COLO668 (cell line): ENCODE measurements at regions not wholly inside any gene's neighbourhood (a gene's known extent, or its start where the extent isn't known, plus 50 kb on each side); places are given as distances from the start of the nearest gene placed in this dataset.
"Not testable (repeated sequence)": the region's sequence is repeated elsewhere in the genome, so short reads cannot be mapped to it uniquely, and the experiment has no call there.

Source experiments
- DNase-seq: peaks from one replicate; lab custom pipeline; 2025; ENCODE audit not compliant: unreplicated experiment; lab: John Stamatoyannopoulos, UW

GRCh38 chr18:27585602-27586173 is 400.6 kb upstream of the CHST9 start:
- peak; percentile 41 for DNase-seq

- no peak for DNase-seq
These were observed 398.4 kb upstream of the CHST9 start for GRCh38 chr18:27583466-27583865.

GRCh38 chr18:27582760-27583412 is 397.8 kb upstream of the CHST9 start:
- no peak for DNase-seq

GRCh38 chr18:27581296-27581904 is 396.3 kb upstream of the CHST9 start:
- no peak for DNase-seq

- no peak for DNase-seq
These were observed 394.3 kb upstream of the CHST9 start for GRCh38 chr18:27579364-27579763.

- no peak for DNase-seq
These were observed 392.6 kb upstream of the CHST9 start for GRCh38 chr18:27577752-27578151.

GRCh38 chr18:27577265-27577664 is 392.2 kb upstream of the CHST9 start:
- DNase-seq = no peak

- DNase-seq = no peak
These were observed 382.3 kb upstream of the CHST9 start for GRCh38 chr18:27567434-27567833.

- no peak for DNase-seq
These were observed 379.0 kb upstream of the CHST9 start for GRCh38 chr18:27564066-27564465.

- DNase-seq = no peak
These were observed 373.5 kb upstream of the CHST9 start for GRCh38 chr18:27558388-27559155.

- DNase-seq = no peak
These were observed 371.6 kb upstream of the CHST9 start for GRCh38 chr18:27556741-27557140.

GRCh38 chr18:27549335-27550039 is 364.4 kb upstream of the CHST9 start:
- DNase-seq = no peak

GRCh38 chr18:27546991-27547390 is 361.9 kb upstream of the CHST9 start:
- peak; percentile 22 for DNase-seq

GRCh38 chr18:27544206-27544605 is 359.1 kb upstream of the CHST9 start:
- DNase-seq = no peak

- no peak for DNase-seq
These were observed 356.2 kb upstream of the CHST9 start for GRCh38 chr18:27541293-27541692.

- DNase-seq = no peak
These were observed 355.0 kb upstream of the CHST9 start for GRCh38 chr18:27540111-27540510.

GRCh38 chr18:27528925-27529521 is 343.9 kb upstream of the CHST9 start:
- DNase-seq = no peak

- DNase-seq = no peak
These were observed 342.7 kb upstream of the CHST9 start for GRCh38 chr18:27527856-27528255.

GRCh38 chr18:27520401-27520800 is 335.3 kb upstream of the CHST9 start:
- no peak for DNase-seq

- not testable (repeated sequence) for DNase-seq
These were observed 325.0 kb upstream of the CHST9 start for GRCh38 chr18:27510036-27510633.
